Erythroblast (primary cell): ENCODE measurements at regions not wholly inside any gene's neighbourhood (a gene's known extent, or its start where the extent isn't known, plus 50 kb on each side); places are given as distances from the start of the nearest gene placed in this dataset.

Experiments
- GATA1 ChIP-seq: IDR thresholded peaks from 2 replicates; pipeline ENCODE4 v1.6.1; 2011; ENCODE audit warnings: low read depth, mild to moderate bottlenecking, control low read depth, low read length, moderate library complexity
- POLR2A ChIP-seq: IDR thresholded peaks from 2 replicates; pipeline ENCODE4 v1.6.1; 2011; ENCODE audit warnings: mild to moderate bottlenecking, low read length

DNA sequence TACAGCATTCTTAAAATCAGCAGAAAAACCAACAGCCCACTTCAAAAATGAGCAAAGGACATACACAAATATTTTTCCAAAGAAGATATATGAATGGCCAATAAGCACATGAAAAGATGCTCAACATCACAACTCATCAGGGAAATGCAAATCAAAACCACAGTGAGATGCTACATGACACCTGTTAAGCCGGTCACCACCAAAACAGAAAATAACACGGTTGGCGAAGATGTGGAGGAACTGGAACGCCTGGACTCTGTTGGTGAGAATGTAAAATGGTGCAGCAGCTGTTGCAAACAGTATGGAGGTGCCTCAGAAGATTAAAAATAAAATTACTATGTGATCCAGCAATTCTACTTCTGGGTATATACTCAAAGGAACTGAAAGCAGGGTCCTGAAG, 184.8 kb downstream of the INHBB start:
- TF ChIP-seq POLR2A: no peak
- no peak for TF ChIP-seq GATA1
